ENCODE measurements at regions not wholly inside any gene's neighbourhood (a gene's known extent, or its start where the extent isn't known, plus 50 kb on each side); places are given as distances from the start of the nearest gene placed in this dataset.

DNA sequence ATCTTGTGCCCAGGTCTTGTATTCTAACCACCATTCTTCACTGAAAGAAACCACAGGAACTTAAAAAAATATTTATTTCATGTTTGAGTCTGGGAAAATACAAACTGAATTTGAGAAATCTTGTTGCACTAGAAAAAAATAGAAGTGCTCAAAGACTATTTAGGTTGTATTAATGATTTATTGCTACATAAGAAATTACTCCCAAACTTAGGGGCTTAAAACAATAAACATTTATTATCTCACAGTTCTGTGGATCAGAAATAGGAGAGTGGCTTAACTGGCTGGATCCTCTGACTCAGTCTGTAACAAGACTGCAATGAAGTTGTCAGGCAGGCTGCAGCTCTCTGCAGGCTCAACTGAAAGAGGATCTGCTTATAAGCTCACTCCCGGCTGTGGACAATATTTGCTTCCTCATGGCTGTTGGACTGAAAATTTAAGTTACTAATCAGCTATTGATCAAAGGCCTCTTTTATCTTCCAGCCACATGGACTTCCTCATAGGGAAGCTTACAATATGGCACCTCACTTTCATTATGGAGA is 295.4 kb upstream of the FAM241A start:
- Histone ChIP-seq H3K4me3 (ENCODE audit: low read depth in 1 of 2, low read length in 2 of 2) (no peak overlapping the region), H3K27me3 (ENCODE audit: control insufficient read depth in 1 of 2, insufficient read depth in 2 of 2, low read length in 2 of 2) (no peaks in the 10 kb centered on the region), H3K36me3 (ENCODE audit: control insufficient read depth in 1 of 2, insufficient read depth in 2 of 2, low read length in 2 of 2) (no peaks in the 10 kb centered on the region), H3K4me1 (ENCODE audit: control insufficient read depth in 1 of 2, insufficient read depth in 2 of 2, low read length in 2 of 2) (no peaks in the 10 kb centered on the region), H3K9ac (ENCODE audit: low read depth in 1 of 2, low read length in 2 of 2) (no peak overlapping the region), H3K9me3 (ENCODE audit: control insufficient read depth in 1 of 2, low read length in 2 of 2) (no peaks in the 10 kb centered on the region), H3K27ac (ENCODE audit: low read depth, low read length) (no peak overlapping the region)

- Histone ChIP-seq H3K27me3 (ENCODE audit: control insufficient read depth in 1 of 2, insufficient read depth in 2 of 2, low read length in 2 of 2) (no peaks in the 10 kb centered on the region), H3K36me3 (ENCODE audit: control insufficient read depth in 1 of 2, insufficient read depth in 2 of 2, low read length in 2 of 2) (no peaks in the 10 kb centered on the region), H3K9me3 (ENCODE audit: control insufficient read depth in 1 of 2, low read length in 2 of 2) (no peaks in the 10 kb centered on the region), H3K9ac (ENCODE audit: low read depth in 1 of 2, low read length in 2 of 2) (no peak overlapping the region), H3K4me1 (ENCODE audit: control insufficient read depth in 1 of 2, insufficient read depth in 2 of 2, low read length in 2 of 2) (no peaks in the 10 kb centered on the region), H3K27ac (ENCODE audit: low read depth, low read length) (no peak overlapping the region), H3K4me3 (ENCODE audit: low read depth in 1 of 2, low read length in 2 of 2) (no peak overlapping the region)
These were observed 290.7 kb upstream of the FAM241A start for GRCh38 chr4:111854494-111855087.

GRCh38 chr4:111855308-111855707 is 289.9 kb upstream of the FAM241A start:
- H3K27me3 ChIP-seq (ENCODE audit: control insufficient read depth in 1 of 2, insufficient read depth in 2 of 2, low read length in 2 of 2), result no peaks in the 10 kb centered on the region
- no peaks in the 10 kb centered on the region for H3K36me3 ChIP-seq (ENCODE audit: control insufficient read depth in 1 of 2, insufficient read depth in 2 of 2, low read length in 2 of 2)
- no peaks in the 10 kb centered on the region for H3K9me3 ChIP-seq (ENCODE audit: control insufficient read depth in 1 of 2, low read length in 2 of 2)
- H3K4me3 ChIP-seq (ENCODE audit: low read depth in 1 of 2, low read length in 2 of 2), result no peak overlapping the region
- H3K27ac ChIP-seq (ENCODE audit: low read depth, low read length), result no peak overlapping the region
- no peaks in the 10 kb centered on the region for H3K4me1 ChIP-seq (ENCODE audit: control insufficient read depth in 1 of 2, insufficient read depth in 2 of 2, low read length in 2 of 2)
- no peak overlapping the region for H3K9ac ChIP-seq (ENCODE audit: low read depth in 1 of 2, low read length in 2 of 2)

- H3K27me3 ChIP-seq (ENCODE audit: control insufficient read depth in 1 of 2, insufficient read depth in 2 of 2, low read length in 2 of 2), result no peaks in the 10 kb centered on the region
- no peak overlapping the region for H3K9ac ChIP-seq (ENCODE audit: low read depth in 1 of 2, low read length in 2 of 2)
- H3K27ac ChIP-seq (ENCODE audit: low read depth, low read length), result no peak overlapping the region
- no peak overlapping the region for H3K4me3 ChIP-seq (ENCODE audit: low read depth in 1 of 2, low read length in 2 of 2)
- H3K36me3 ChIP-seq (ENCODE audit: control insufficient read depth in 1 of 2, insufficient read depth in 2 of 2, low read length in 2 of 2), result no peaks in the 10 kb centered on the region
- no peaks in the 10 kb centered on the region for H3K4me1 ChIP-seq (ENCODE audit: control insufficient read depth in 1 of 2, insufficient read depth in 2 of 2, low read length in 2 of 2)
- H3K9me3 ChIP-seq (ENCODE audit: control insufficient read depth in 1 of 2, low read length in 2 of 2), result no peaks in the 10 kb centered on the region
These were observed 281.2 kb upstream of the FAM241A start for GRCh38 chr4:111864066-111864465.

DNA sequence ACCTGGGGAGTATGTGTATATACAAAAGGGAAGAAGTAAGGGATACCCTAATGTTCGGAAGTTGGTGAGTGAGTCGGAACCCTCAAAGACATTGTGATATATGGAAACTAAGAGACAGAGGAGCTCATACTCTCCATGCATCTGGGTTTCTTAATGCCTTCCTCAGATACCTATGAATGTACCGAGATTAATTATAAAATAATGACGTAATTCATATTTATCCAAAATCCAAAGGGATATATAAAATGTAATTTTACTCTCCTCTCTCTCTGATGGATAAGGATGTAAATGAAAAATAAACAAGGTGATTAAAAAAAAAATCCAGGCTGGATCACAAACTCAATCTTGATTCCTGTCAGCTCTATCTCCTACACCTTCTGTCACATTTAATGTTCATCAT is 275.9 kb upstream of the FAM241A start:
- Histone ChIP-seq H3K27me3 (ENCODE audit: control insufficient read depth in 1 of 2, insufficient read depth in 2 of 2, low read length in 2 of 2) (no peaks in the 10 kb centered on the region), H3K9ac (ENCODE audit: low read depth in 1 of 2, low read length in 2 of 2) (no peak overlapping the region), H3K36me3 (ENCODE audit: control insufficient read depth in 1 of 2, insufficient read depth in 2 of 2, low read length in 2 of 2) (no peaks in the 10 kb centered on the region), H3K27ac (ENCODE audit: low read depth, low read length) (no peak overlapping the region), H3K4me1 (ENCODE audit: control insufficient read depth in 1 of 2, insufficient read depth in 2 of 2, low read length in 2 of 2) (no peaks in the 10 kb centered on the region), H3K9me3 (ENCODE audit: control insufficient read depth in 1 of 2, low read length in 2 of 2) (no peaks in the 10 kb centered on the region), H3K4me3 (ENCODE audit: low read depth in 1 of 2, low read length in 2 of 2) (no peak overlapping the region)

- no peaks in the 10 kb centered on the region for H3K4me1 ChIP-seq (ENCODE audit: control insufficient read depth in 1 of 2, insufficient read depth in 2 of 2, low read length in 2 of 2)
- H3K9me3 ChIP-seq (ENCODE audit: control insufficient read depth in 1 of 2, low read length in 2 of 2), result no peaks in the 10 kb centered on the region
- no peak overlapping the region for H3K4me3 ChIP-seq (ENCODE audit: low read depth in 1 of 2, low read length in 2 of 2)
- no peaks in the 10 kb centered on the region for H3K36me3 ChIP-seq (ENCODE audit: control insufficient read depth in 1 of 2, insufficient read depth in 2 of 2, low read length in 2 of 2)
- no peak overlapping the region for H3K27ac ChIP-seq (ENCODE audit: low read depth, low read length)
- no peaks in the 10 kb centered on the region for H3K27me3 ChIP-seq (ENCODE audit: control insufficient read depth in 1 of 2, insufficient read depth in 2 of 2, low read length in 2 of 2)
- no peak overlapping the region for H3K9ac ChIP-seq (ENCODE audit: low read depth in 1 of 2, low read length in 2 of 2)
These were observed 273.5 kb upstream of the FAM241A start for GRCh38 chr4:111871802-111872201.

- Histone ChIP-seq H3K27me3 (ENCODE audit: control insufficient read depth in 1 of 2, insufficient read depth in 2 of 2, low read length in 2 of 2) (no peaks in the 10 kb centered on the region), H3K9ac (ENCODE audit: low read depth in 1 of 2, low read length in 2 of 2) (no peak overlapping the region), H3K4me3 (ENCODE audit: low read depth in 1 of 2, low read length in 2 of 2) (no peak overlapping the region), H3K9me3 (ENCODE audit: control insufficient read depth in 1 of 2, low read length in 2 of 2) (no peaks in the 10 kb centered on the region), H3K27ac (ENCODE audit: low read depth, low read length) (no peak overlapping the region), H3K4me1 (ENCODE audit: control insufficient read depth in 1 of 2, insufficient read depth in 2 of 2, low read length in 2 of 2) (no peaks in the 10 kb centered on the region), H3K36me3 (ENCODE audit: control insufficient read depth in 1 of 2, insufficient read depth in 2 of 2, low read length in 2 of 2) (no peaks in the 10 kb centered on the region)
These were observed 271.5 kb upstream of the FAM241A start for GRCh38 chr4:111873801-111874200.

DNA sequence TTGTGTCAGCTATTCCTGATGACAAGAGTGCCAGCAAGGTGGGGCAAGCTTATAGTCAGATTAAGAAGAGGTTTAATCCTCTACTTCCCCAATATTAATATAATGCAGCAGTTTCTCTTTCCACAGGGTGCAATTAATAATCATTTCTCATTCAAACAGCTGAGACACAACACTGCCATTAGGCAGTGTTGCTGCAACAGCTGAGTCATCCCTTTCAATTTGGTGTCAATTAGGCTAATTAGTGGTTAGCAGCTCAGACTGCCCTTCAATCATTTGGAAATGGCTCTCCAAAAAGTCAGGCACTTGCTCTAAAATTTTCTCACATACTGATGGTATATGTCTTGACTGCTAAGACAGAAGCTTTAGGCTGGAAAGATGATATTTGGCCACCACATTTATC is 265.7 kb upstream of the FAM241A start:
- Histone ChIP-seq H3K27me3 (ENCODE audit: control insufficient read depth in 1 of 2, insufficient read depth in 2 of 2, low read length in 2 of 2) (no peaks in the 10 kb centered on the region), H3K4me3 (ENCODE audit: low read depth in 1 of 2, low read length in 2 of 2) (no peak overlapping the region), H3K9me3 (ENCODE audit: control insufficient read depth in 1 of 2, low read length in 2 of 2) (no peaks in the 10 kb centered on the region), H3K27ac (ENCODE audit: low read depth, low read length) (no peak overlapping the region), H3K36me3 (ENCODE audit: control insufficient read depth in 1 of 2, insufficient read depth in 2 of 2, low read length in 2 of 2) (no peaks in the 10 kb centered on the region), H3K4me1 (ENCODE audit: control insufficient read depth in 1 of 2, insufficient read depth in 2 of 2, low read length in 2 of 2) (no peaks in the 10 kb centered on the region), H3K9ac (ENCODE audit: low read depth in 1 of 2, low read length in 2 of 2) (no peak overlapping the region)

- Histone ChIP-seq H3K9me3 (ENCODE audit: control insufficient read depth in 1 of 2, low read length in 2 of 2) (no peaks in the 10 kb centered on the region), H3K4me3 (ENCODE audit: low read depth in 1 of 2, low read length in 2 of 2) (no peak overlapping the region), H3K36me3 (ENCODE audit: control insufficient read depth in 1 of 2, insufficient read depth in 2 of 2, low read length in 2 of 2) (no peaks in the 10 kb centered on the region), H3K27ac (ENCODE audit: low read depth, low read length) (no peak overlapping the region), H3K27me3 (ENCODE audit: control insufficient read depth in 1 of 2, insufficient read depth in 2 of 2, low read length in 2 of 2) (no peaks in the 10 kb centered on the region), H3K9ac (ENCODE audit: low read depth in 1 of 2, low read length in 2 of 2) (no peak overlapping the region), H3K4me1 (ENCODE audit: control insufficient read depth in 1 of 2, insufficient read depth in 2 of 2, low read length in 2 of 2) (no peaks in the 10 kb centered on the region)
These were observed 265.1 kb upstream of the FAM241A start for GRCh38 chr4:111880116-111880515.

GRCh38 chr4:111883557-111883999 is 261.7 kb upstream of the FAM241A start:
- Histone ChIP-seq H3K9ac (ENCODE audit: low read depth in 1 of 2, low read length in 2 of 2) (no peak overlapping the region), H3K27me3 (ENCODE audit: control insufficient read depth in 1 of 2, insufficient read depth in 2 of 2, low read length in 2 of 2) (no peaks in the 10 kb centered on the region), H3K36me3 (ENCODE audit: control insufficient read depth in 1 of 2, insufficient read depth in 2 of 2, low read length in 2 of 2) (no peaks in the 10 kb centered on the region), H3K4me3 (ENCODE audit: low read depth in 1 of 2, low read length in 2 of 2) (no peak overlapping the region), H3K27ac (ENCODE audit: low read depth, low read length) (no peak overlapping the region), H3K4me1 (ENCODE audit: control insufficient read depth in 1 of 2, insufficient read depth in 2 of 2, low read length in 2 of 2) (no peaks in the 10 kb centered on the region), H3K9me3 (ENCODE audit: control insufficient read depth in 1 of 2, low read length in 2 of 2) (no peaks in the 10 kb centered on the region)

All from duodenal mucosa (tissue), 2 donors.